ENCODE measurements at regions not wholly inside any gene's neighbourhood (a gene's known extent, or its start where the extent isn't known, plus 50 kb on each side); places are given as distances from the start of the nearest gene placed in this dataset.
"Not testable (repeated sequence)": the region's sequence is repeated elsewhere in the genome, so short reads cannot be mapped to it uniquely, and the experiment has no call there.

- H3K9ac ChIP-seq (ENCODE audit: low read depth, low read length) = no peak overlapping the region
- H3K4me3 ChIP-seq (ENCODE audit: low read length) = no peak overlapping the region
- no peak overlapping the region for H3K27ac ChIP-seq (ENCODE audit: low read depth, low read length)
- no peaks in the 10 kb centered on the region for H3K4me1 ChIP-seq (ENCODE audit: insufficient read depth, low read length)
- H3K27me3 ChIP-seq (ENCODE audit: insufficient read depth, low read length) = no peaks in the 10 kb centered on the region
- H3K36me3 ChIP-seq (ENCODE audit: insufficient read depth, low read length) = no peaks in the 10 kb centered on the region
- WGBS = 92% methylated on average over 4 of the region's 4 CpGs
- 0 out of 2 replicates have a peak, but pooled peaks cover 3% of the 10 kb centered on the region for H3K9me3 ChIP-seq (ENCODE audit: insufficient read depth, low read depth, low read length)
These were observed 74.1 kb upstream of the DDHD1 start for GRCh38 chr14:53227154-53227718.

GRCh38 chr14:53226553-53226952 lies 73.4 kb upstream of the DDHD1 start:
- H3K9ac ChIP-seq (ENCODE audit: low read depth, low read length) = no peak overlapping the region
- 95% methylated on average over 5 of the region's 5 CpGs for WGBS
- H3K9me3 ChIP-seq (ENCODE audit: insufficient read depth, low read depth, low read length) = 0 out of 2 replicates have a peak, but pooled peaks cover 3% of the 10 kb centered on the region

GRCh38 chr14:53220914-53221313 lies 67.8 kb upstream of the DDHD1 start:
- H3K27ac ChIP-seq (ENCODE audit: low read depth, low read length) = no peak overlapping the region

More at GRCh38 chr14:53226553-53226952, 73.4 kb upstream of the DDHD1 start:
- Histone ChIP-seq H3K27ac (ENCODE audit: low read depth, low read length) (no peak overlapping the region), H3K27me3 (ENCODE audit: insufficient read depth, low read length) (no peaks in the 10 kb centered on the region), H3K36me3 (ENCODE audit: insufficient read depth, low read length) (no peaks in the 10 kb centered on the region), H3K4me1 (ENCODE audit: insufficient read depth, low read length) (no peaks in the 10 kb centered on the region), H3K4me3 (ENCODE audit: low read length) (no peak overlapping the region)

GRCh38 chr14:53218161-53218560 lies 65.0 kb upstream of the DDHD1 start:
- peak overlapping the region; percentile 62 for H3K4me3 ChIP-seq (ENCODE audit: low read length)
- peaks cover 11% of the 10 kb centered on the region for H3K4me1 ChIP-seq (ENCODE audit: insufficient read depth, low read length)
- 83% methylated on average over 2 of the region's 2 CpGs for whole genome bisulfite sequencing
- no peaks in the 10 kb centered on the region for H3K36me3 ChIP-seq (ENCODE audit: insufficient read depth, low read length)
- no peaks in the 10 kb centered on the region for H3K27me3 ChIP-seq (ENCODE audit: insufficient read depth, low read length)
- no peak overlapping the region for H3K27ac ChIP-seq (ENCODE audit: low read depth, low read length)
- H3K9me3 ChIP-seq (ENCODE audit: insufficient read depth, low read depth, low read length) = no peaks in the 10 kb centered on the region
- H3K9ac ChIP-seq (ENCODE audit: low read depth, low read length) = peak overlapping the region; percentile 70

More at GRCh38 chr14:53220914-53221313, 67.8 kb upstream of the DDHD1 start:
- H3K27me3 ChIP-seq (ENCODE audit: insufficient read depth, low read length) = no peaks in the 10 kb centered on the region
- H3K36me3 ChIP-seq (ENCODE audit: insufficient read depth, low read length) = no peaks in the 10 kb centered on the region
- H3K4me1 ChIP-seq (ENCODE audit: insufficient read depth, low read length) = peaks cover 5% of the 10 kb centered on the region; the same call in 1 of the 2 replicates
- 0 out of 2 replicates have a peak, but pooled peaks cover 3% of the 10 kb centered on the region for H3K9me3 ChIP-seq (ENCODE audit: insufficient read depth, low read depth, low read length)
- H3K9ac ChIP-seq (ENCODE audit: low read depth, low read length) = no peak overlapping the region
- 95% methylated on average over 2 of the region's 3 CpGs for WGBS
- no peak overlapping the region for H3K4me3 ChIP-seq (ENCODE audit: low read length)

GRCh38 chr14:53217316-53217994 lies 64.3 kb upstream of the DDHD1 start:
- 1% methylated on average over 39 of the region's 39 CpGs for WGBS
- Histone ChIP-seq H3K4me1 (ENCODE audit: insufficient read depth, low read length) (peaks cover 12% of the 10 kb centered on the region), H3K27me3 (ENCODE audit: insufficient read depth, low read length) (no peaks in the 10 kb centered on the region), H3K27ac (ENCODE audit: low read depth, low read length) (peak overlapping the region; percentile 46; the same call in 1 of the 2 replicates), H3K4me3 (ENCODE audit: low read length) (peak overlapping the region; percentile 62), H3K9me3 (ENCODE audit: insufficient read depth, low read depth, low read length) (no peaks in the 10 kb centered on the region), H3K36me3 (ENCODE audit: insufficient read depth, low read length) (no peaks in the 10 kb centered on the region), H3K9ac (ENCODE audit: low read depth, low read length) (peak overlapping the region; percentile 70)

GRCh38 chr14:53216955-53217315 lies 63.8 kb upstream of the DDHD1 start:
- H3K4me3 ChIP-seq (ENCODE audit: low read length) = peak overlapping the region; percentile 62
- not testable (repeated sequence) for H3K9me3 ChIP-seq (ENCODE audit: insufficient read depth, low read depth, low read length); H3K27ac ChIP-seq (ENCODE audit: low read depth, low read length); H3K36me3 ChIP-seq (ENCODE audit: insufficient read depth, low read length); H3K27me3 ChIP-seq (ENCODE audit: insufficient read depth, low read length)
- H3K9ac ChIP-seq (ENCODE audit: low read depth, low read length) = peak overlapping the region; percentile 70; the same call in 1 of the 2 replicates
- 100% methylated on average over 1 of the region's 1 CpG for WGBS
- H3K4me1 ChIP-seq (ENCODE audit: insufficient read depth, low read length) = peaks cover 12% of the 10 kb centered on the region

GRCh38 chr14:53216478-53216877 lies 63.4 kb upstream of the DDHD1 start:
- H3K27ac ChIP-seq (ENCODE audit: low read depth, low read length); H3K4me3 ChIP-seq (ENCODE audit: low read length); H3K36me3 ChIP-seq (ENCODE audit: insufficient read depth, low read length); H3K9ac ChIP-seq (ENCODE audit: low read depth, low read length); H3K9me3 ChIP-seq (ENCODE audit: insufficient read depth, low read depth, low read length); H3K27me3 ChIP-seq (ENCODE audit: insufficient read depth, low read length): not testable (repeated sequence)
- peaks cover 12% of the 10 kb centered on the region for H3K4me1 ChIP-seq (ENCODE audit: insufficient read depth, low read length)
- 94% methylated on average over 11 of the region's 11 CpGs for WGBS

- Histone ChIP-seq H3K4me1 (ENCODE audit: insufficient read depth, low read length) (peaks cover 12% of the 10 kb centered on the region), H3K27me3 (ENCODE audit: insufficient read depth, low read length) (no peaks in the 10 kb centered on the region), H3K36me3 (ENCODE audit: insufficient read depth, low read length) (no peaks in the 10 kb centered on the region), H3K4me3 (ENCODE audit: low read length) (no peak overlapping the region), H3K9me3 (ENCODE audit: insufficient read depth, low read depth, low read length) (no peaks in the 10 kb centered on the region), H3K27ac (ENCODE audit: low read depth, low read length) (no peak overlapping the region), H3K9ac (ENCODE audit: low read depth, low read length) (no peak overlapping the region)
- 90% methylated on average over 2 of the region's 2 CpGs for WGBS
These were observed 62.0 kb upstream of the DDHD1 start for GRCh38 chr14:53215101-53215500.

- no peaks in the 10 kb centered on the region for H3K36me3 ChIP-seq (ENCODE audit: insufficient read depth, low read length)
- no peak overlapping the region for H3K27ac ChIP-seq (ENCODE audit: low read depth, low read length)
- H3K9me3 ChIP-seq (ENCODE audit: insufficient read depth, low read depth, low read length) = no peaks in the 10 kb centered on the region
- H3K4me3 ChIP-seq (ENCODE audit: low read length) = no peak overlapping the region
- H3K9ac ChIP-seq (ENCODE audit: low read depth, low read length) = no peak overlapping the region
- peaks cover 12% of the 10 kb centered on the region for H3K4me1 ChIP-seq (ENCODE audit: insufficient read depth, low read length)
- WGBS = 83% methylated on average over 4 of the region's 4 CpGs
- no peaks in the 10 kb centered on the region for H3K27me3 ChIP-seq (ENCODE audit: insufficient read depth, low read length)
These were observed 61.3 kb upstream of the DDHD1 start for GRCh38 chr14:53214384-53214783.

GRCh38 chr14:53213761-53214160 lies 60.6 kb upstream of the DDHD1 start:
- Histone ChIP-seq H3K9me3 (ENCODE audit: insufficient read depth, low read depth, low read length) (no peaks in the 10 kb centered on the region), H3K27me3 (ENCODE audit: insufficient read depth, low read length) (no peaks in the 10 kb centered on the region), H3K4me3 (ENCODE audit: low read length) (no peak overlapping the region), H3K27ac (ENCODE audit: low read depth, low read length) (no peak overlapping the region), H3K4me1 (ENCODE audit: insufficient read depth, low read length) (peaks cover 12% of the 10 kb centered on the region), H3K9ac (ENCODE audit: low read depth, low read length) (no peak overlapping the region), H3K36me3 (ENCODE audit: insufficient read depth, low read length) (no peaks in the 10 kb centered on the region)
- 0% methylated on average over 1 of the region's 2 CpGs for WGBS

- no peaks in the 10 kb centered on the region for H3K36me3 ChIP-seq (ENCODE audit: insufficient read depth, low read length)
- no peak overlapping the region for H3K9ac ChIP-seq (ENCODE audit: low read depth, low read length)
- no peaks in the 10 kb centered on the region for H3K27me3 ChIP-seq (ENCODE audit: insufficient read depth, low read length)
- H3K4me3 ChIP-seq (ENCODE audit: low read length) = no peak overlapping the region
- H3K4me1 ChIP-seq (ENCODE audit: insufficient read depth, low read length) = peaks cover 7% of the 10 kb centered on the region
- WGBS = 45% methylated on average over 2 of the region's 2 CpGs
- 0 out of 2 replicates have a peak, but pooled peaks cover 3% of the 10 kb centered on the region for H3K9me3 ChIP-seq (ENCODE audit: insufficient read depth, low read depth, low read length)
- H3K27ac ChIP-seq (ENCODE audit: low read depth, low read length) = no peak overlapping the region
These were observed 56.2 kb upstream of the DDHD1 start for GRCh38 chr14:53209370-53209769.

Measured in HUES64 (cell line).